ENCODE measurements at regions not wholly inside any gene's neighbourhood (a gene's known extent, or its start where the extent isn't known, plus 50 kb on each side); places are given as distances from the start of the nearest gene placed in this dataset.
A peak's percentile ranks its signal among the peaks of the same experiment; 100 is the strongest.

- ChIA-PET CTCF (no interaction called here), POLR2A (no interaction called here)
- H3K36me3 ChIP-seq (ENCODE audit: control insufficient read depth in 2 of 2, extremely low read depth in 1 of 2, insufficient read depth in 2 of 2, low read length in 2 of 2) = no peaks in the 10 kb centered on the region
- no peak overlapping the region for H3K4me3 ChIP-seq (replicated peaks in 1 of 3; ENCODE audit: insufficient read depth in 1 of 3, low read depth in 1 of 3, low read length in 3 of 3)
- no peak overlapping the region for H3K9ac ChIP-seq (replicated peaks; ENCODE audit: extremely low read depth, insufficient read depth, low read length)
- no peaks in the 10 kb centered on the region for H3K9me3 ChIP-seq (replicated peaks; ENCODE audit: control insufficient read depth, insufficient read depth, low read length)
- BruUV-seq (replicated peaks) = no TSS peak
- intact Hi-C loops (cut with micrococcal nuclease) (no loop called here), dilution Hi-C loops (cut with MboI; ENCODE audit: extremely low pct_ligation_motif_present, low sequenced_read_pairs) (no loop called here)
- H3K4me1 ChIP-seq (ENCODE audit: control insufficient read depth, extremely low read depth, insufficient read depth, low read length) = peaks cover 3% of the 10 kb centered on the region
- no peaks in the 10 kb centered on the region for H3K27me3 ChIP-seq (ENCODE audit: control insufficient read depth in 2 of 2, insufficient read depth in 2 of 2, low read length in 2 of 2)
- DNase-seq (ENCODE audit: low read depth, low spot score) = peak; percentile 28
- H3K79me2 ChIP-seq (ENCODE audit: control insufficient read depth, insufficient read depth, low read length) = no peaks in the 10 kb centered on the region
- TF ChIP-seq MAX (IDR thresholded peaks at IDR 0.05; ENCODE audit: insufficient read depth, insufficient read length) = no peak
- TF ChIP-seq GATA2 (IDR thresholded peaks at IDR 0.05; ENCODE audit: insufficient read depth, insufficient read length, low read depth, low read length) = peak; percentile 56
- no peak for TF ChIP-seq EZH2 (IDR thresholded peaks at IDR 0.05; ENCODE audit: borderline replicate concordance, low read depth, low read length, severe bottlenecking)
- no peak for TF ChIP-seq MYC (IDR thresholded peaks at IDR 0.05; ENCODE audit: low read depth, low read length)
- peak; percentile 57 for TF ChIP-seq FOS (IDR thresholded peaks at IDR 0.05; ENCODE audit: borderline replicate concordance, insufficient read depth, low read length)
- no peak for TF ChIP-seq JUN (IDR thresholded peaks at IDR 0.05; ENCODE audit: borderline replicate concordance, insufficient read depth, insufficient read length, low read depth)
- TF ChIP-seq POLR2A (IDR thresholded peaks at IDR 0.05; ENCODE audit: low read depth, low read length) = no peak
- TF ChIP-seq, protein P1, sequence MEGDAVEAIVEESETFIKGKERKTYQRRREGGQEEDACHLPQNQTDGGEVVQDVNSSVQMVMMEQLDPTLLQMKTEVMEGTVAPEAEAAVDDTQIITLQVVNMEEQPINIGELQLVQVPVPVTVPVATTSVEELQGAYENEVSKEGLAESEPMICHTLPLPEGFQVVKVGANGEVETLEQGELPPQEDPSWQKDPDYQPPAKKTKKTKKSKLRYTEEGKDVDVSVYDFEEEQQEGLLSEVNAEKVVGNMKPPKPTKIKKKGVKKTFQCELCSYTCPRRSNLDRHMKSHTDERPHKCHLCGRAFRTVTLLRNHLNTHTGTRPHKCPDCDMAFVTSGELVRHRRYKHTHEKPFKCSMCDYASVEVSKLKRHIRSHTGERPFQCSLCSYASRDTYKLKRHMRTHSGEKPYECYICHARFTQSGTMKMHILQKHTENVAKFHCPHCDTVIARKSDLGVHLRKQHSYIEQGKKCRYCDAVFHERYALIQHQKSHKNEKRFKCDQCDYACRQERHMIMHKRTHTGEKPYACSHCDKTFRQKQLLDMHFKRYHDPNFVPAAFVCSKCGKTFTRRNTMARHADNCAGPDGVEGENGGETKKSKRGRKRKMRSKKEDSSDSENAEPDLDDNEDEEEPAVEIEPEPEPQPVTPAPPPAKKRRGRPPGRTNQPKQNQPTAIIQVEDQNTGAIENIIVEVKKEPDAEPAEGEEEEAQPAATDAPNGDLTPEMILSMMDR (IDR thresholded peaks at IDR 0.05; ENCODE audit: extremely low read depth in 1 of 2, insufficient read depth in 1 of 2, low read depth in 1 of 2, low read length in 2 of 2) = no peak
- no peak for TF ChIP-seq POLR2AphosphoS5 (IDR thresholded peaks at IDR 0.05; ENCODE audit: insufficient read depth, low read depth, low read length)
- no peak overlapping the region for H3K4me2 ChIP-seq (ENCODE audit: insufficient read depth, low read length)
- H2AFZ ChIP-seq (ENCODE audit: low read depth, low read length) = no peak overlapping the region
- H3K27ac ChIP-seq (ENCODE audit: insufficient read depth, low read depth, low read length) = no peak overlapping the region
- no peaks in the 10 kb centered on the region for H4K20me1 ChIP-seq (replicated peaks; ENCODE audit: control insufficient read depth, extremely low read depth, insufficient read depth, low read length)
- H3K9me1 ChIP-seq (replicated peaks; ENCODE audit: control insufficient read depth, extremely low read depth, insufficient read depth, low read length) = no peaks in the 10 kb centered on the region
- peak; percentile 75 for FAIRE-seq
These were observed 247.6 kb downstream of the CBLL2 start for GRCh38 chrX:22520128-22520828.
